CD14-positive monocyte (primary cell): ENCODE measurements at regions not wholly inside any gene's neighbourhood (a gene's known extent, or its start where the extent isn't known, plus 50 kb on each side); places are given as distances from the start of the nearest gene placed in this dataset.

Experiments used
- DNase-seq, 3 donors: peaks; one replicate each; pipeline ENCODE4 v3.0.0-alpha.2; 2011 to 2022
- H2AFZ ChIP-seq: 2 replicates; pipeline ENCODE4 v1.6.0; 2012; ENCODE audit warnings: mild to moderate bottlenecking, low read depth, low read length, inconsistent platforms; ENCODE audit not compliant: insufficient read depth, poor library complexity, severe bottlenecking
- H3K27ac ChIP-seq, 2 donors: 1 replicate in 1 of 2; 2 replicates in 1 of 2; pipeline ENCODE4 v1.5.1; 2012 to 2013; ENCODE audit warnings: low read length in 2 of 2, control low read depth in 1 of 2, inconsistent platforms in 1 of 2, low read depth in 1 of 2, mild to moderate bottlenecking in 1 of 2
- H3K27me3 ChIP-seq, 2 donors: one replicate each; pipeline versions ENCODE4 v1.6.0 to v1.6.1; 2011 to 2013; ENCODE audit warnings: low read length in 2 of 2; ENCODE audit not compliant: control insufficient read depth in 2 of 2, insufficient read depth in 2 of 2
- H3K36me3 ChIP-seq, 2 donors: replicated peaks in 1 of 2; 1 replicate in 1 of 2; 2 replicates in 1 of 2; pipeline versions ENCODE4 v1.5.1 to v1.6.1; 2012 to 2013; ENCODE audit warnings: low read length in 2 of 2, control low read depth in 1 of 2, inconsistent platforms in 1 of 2, mild to moderate bottlenecking in 1 of 2; ENCODE audit not compliant: insufficient read depth in 2 of 2, control insufficient read depth in 1 of 2
- H3K4me1 ChIP-seq, 2 donors: 1 replicate in 1 of 2; 2 replicates in 1 of 2; pipeline versions ENCODE4 v1.5.1 to v1.6.1; 2012 to 2013; ENCODE audit warnings: low read length in 2 of 2, control low read depth in 1 of 2, inconsistent platforms in 1 of 2, mild to moderate bottlenecking in 1 of 2, moderate library complexity in 1 of 2; ENCODE audit not compliant: insufficient read depth in 2 of 2, control insufficient read depth in 1 of 2
- H3K4me2 ChIP-seq: replicated peaks from 2 replicates; pipeline ENCODE3; 2012; ENCODE audit warnings: low read length, moderate library complexity, mild to moderate bottlenecking; ENCODE audit not compliant: poor library complexity, severe bottlenecking; ENCODE audit errors: extremely low read depth
- H3K4me3 ChIP-seq, 3 experiments: fragments of 200-600 bp in 1 of 3; sonication (generic) in 1 of 3; replicated peaks in 1 of 3; 1 replicate in 2 of 3; 2 replicates in 1 of 3; pipeline ENCODE4 v1.5.1; 2011 to 2013; ENCODE audit warnings: low read length in 3 of 3, mild to moderate bottlenecking in 3 of 3, control low read depth in 2 of 3, low read depth in 2 of 3, inconsistent platforms in 1 of 3, moderate library complexity in 1 of 3
- H3K79me2 ChIP-seq: 2 replicates; pipeline ENCODE4 v1.6.0; 2012; ENCODE audit warnings: mild to moderate bottlenecking, control low read depth, inconsistent platforms, low read length, moderate library complexity; ENCODE audit not compliant: insufficient read depth
- H3K9ac ChIP-seq: 2 replicates; pipeline ENCODE4 v1.6.0; 2017; ENCODE audit warnings: low read length, mild to moderate bottlenecking; ENCODE audit not compliant: insufficient read depth, poor library complexity, severe bottlenecking
- H3K9me3 ChIP-seq, 2 donors: replicated peaks in 1 of 2; 1 replicate in 1 of 2; 2 replicates in 1 of 2; pipeline versions ENCODE4 v1.5.1 to v1.6.1; 2012 to 2013; ENCODE audit warnings: low read length in 2 of 2, control low read depth in 1 of 2; ENCODE audit not compliant: control insufficient read depth in 1 of 2, insufficient read depth in 1 of 2
- H4K20me1 ChIP-seq: 2 replicates; pipeline ENCODE4 v1.6.0; 2012; ENCODE audit warnings: mild to moderate bottlenecking, low read length, control low read depth, moderate library complexity; ENCODE audit not compliant: insufficient read depth
- H3K27ac Mint-ChIP-seq, 7 donors: one replicate each; pipeline ENCODE4 v1.8.0; 2020; ENCODE audit warnings: mild to moderate bottlenecking in 7 of 7, mixed read lengths in 7 of 7, moderate library complexity in 6 of 7, inconsistent platforms in 2 of 7
- H3K27me3 Mint-ChIP-seq, 3 donors: one replicate each; pipeline ENCODE4 v1.8.0; 2021 to 2022; ENCODE audit warnings: low read depth in 3 of 3, mild to moderate bottlenecking in 3 of 3, mixed read lengths in 3 of 3, moderate library complexity in 3 of 3, inconsistent platforms in 1 of 3
- H3K36me3 Mint-ChIP-seq, 2 donors: one replicate each; pipeline ENCODE4 v1.8.0; 2020; ENCODE audit warnings: mixed read lengths in 2 of 2, inconsistent platforms in 1 of 2, mild to moderate bottlenecking in 1 of 2
- H3K4me1 Mint-ChIP-seq: one replicate; pipeline ENCODE4 v1.8.0; 2020; ENCODE audit warnings: mild to moderate bottlenecking, mixed read lengths
- H3K4me3 Mint-ChIP-seq, 2 donors: one replicate each; pipeline ENCODE4 v1.8.0; 2020; ENCODE audit warnings: mild to moderate bottlenecking in 2 of 2, mixed read lengths in 2 of 2, moderate library complexity in 1 of 2
- H3K9me3 Mint-ChIP-seq, 7 donors: one replicate each; pipeline ENCODE4 v1.8.0; 2020 to 2022; ENCODE audit warnings: mixed read lengths in 7 of 7, mild to moderate bottlenecking in 6 of 7, moderate library complexity in 6 of 7, inconsistent platforms in 2 of 7
- WGBS: methylation state at CpG from one replicate; pipeline ENCODE4 v1.1.5; 2013; ENCODE audit warnings: missing lambda C conversion rate; ENCODE audit not compliant: insufficient coverage; 5-methylcytosine and 5-hydroxymethylcytosine counted together
- intact Hi-C, 2 donors: fragments of 100-400 bp; cut with micrococcal nuclease; formaldehyde crosslinking; loops; one replicate each; pipeline versions ENCODE4 v1.15.0 to v1.15.1; 2023
- TF ChIP-seq, protein P1 (sequence below): fragments of 200-600 bp; IDR thresholded peaks from one replicate; pipeline ENCODE4 v1.8.0; 2022; ENCODE audit warnings: antibody characterized with exemption, mild to moderate bottlenecking

DNA sequence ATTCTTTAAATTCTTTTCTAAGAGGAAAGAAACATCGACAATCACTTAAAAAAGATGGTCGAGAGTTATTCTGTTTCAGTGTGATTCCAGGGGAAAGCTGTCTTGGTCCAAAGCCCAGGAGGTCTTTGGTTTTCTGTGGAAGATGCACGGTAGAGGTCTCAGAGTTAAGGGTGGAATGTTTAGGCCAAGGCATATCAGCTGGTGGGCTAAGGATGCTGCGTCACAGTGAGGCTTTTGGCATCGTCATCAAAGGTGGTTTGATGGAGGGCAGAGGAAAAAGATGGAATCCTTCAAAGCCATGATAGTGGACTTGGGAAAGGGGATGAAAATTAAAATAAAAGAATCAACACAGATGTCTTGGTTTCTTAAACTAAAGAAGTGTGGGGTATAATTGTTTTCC is 137.3 kb upstream of the ANKH start:
- H3K4me1 ChIP-seq, result no peaks in the 10 kb centered on the region
- intact Hi-C loops, result loop anchor here in 1 of 2 donors (10.0 kb wide), 1 partner anchor 134 kb away; the partner anchor contains the start of gene ANKH
- H4K20me1 ChIP-seq, result no peaks in the 10 kb centered on the region
- 98% methylated on average over 5 of the region's 5 CpGs for WGBS
- no peaks in the 10 kb centered on the region for H3K27me3 ChIP-seq
- no peak overlapping the region for H2AFZ ChIP-seq
- H3K4me3 Mint-ChIP-seq, result no peak overlapping the region
- no peaks in the 10 kb centered on the region for H3K79me2 ChIP-seq
- H3K9ac ChIP-seq, result no peak overlapping the region
- H3K27ac Mint-ChIP-seq, result no peak overlapping the region
- H3K9me3 Mint-ChIP-seq, result peaks cover 0 to 1% (median 0%) of the 10 kb centered on the region in 7 donors
- H3K27me3 Mint-ChIP-seq, result peaks cover 9 to 21% (median 11%) of the 10 kb centered on the region in 3 donors
- no peaks in the 10 kb centered on the region for H3K36me3 ChIP-seq
- H3K9me3 ChIP-seq, result no peaks in the 10 kb centered on the region
- H3K4me2 ChIP-seq, result no peak overlapping the region
- no peak overlapping the region for H3K27ac ChIP-seq
- H3K36me3 Mint-ChIP-seq, result no peaks in the 10 kb centered on the region
- no peak for DNase-seq
- no peak overlapping the region for H3K4me3 ChIP-seq
- TF ChIP-seq, protein P1, sequence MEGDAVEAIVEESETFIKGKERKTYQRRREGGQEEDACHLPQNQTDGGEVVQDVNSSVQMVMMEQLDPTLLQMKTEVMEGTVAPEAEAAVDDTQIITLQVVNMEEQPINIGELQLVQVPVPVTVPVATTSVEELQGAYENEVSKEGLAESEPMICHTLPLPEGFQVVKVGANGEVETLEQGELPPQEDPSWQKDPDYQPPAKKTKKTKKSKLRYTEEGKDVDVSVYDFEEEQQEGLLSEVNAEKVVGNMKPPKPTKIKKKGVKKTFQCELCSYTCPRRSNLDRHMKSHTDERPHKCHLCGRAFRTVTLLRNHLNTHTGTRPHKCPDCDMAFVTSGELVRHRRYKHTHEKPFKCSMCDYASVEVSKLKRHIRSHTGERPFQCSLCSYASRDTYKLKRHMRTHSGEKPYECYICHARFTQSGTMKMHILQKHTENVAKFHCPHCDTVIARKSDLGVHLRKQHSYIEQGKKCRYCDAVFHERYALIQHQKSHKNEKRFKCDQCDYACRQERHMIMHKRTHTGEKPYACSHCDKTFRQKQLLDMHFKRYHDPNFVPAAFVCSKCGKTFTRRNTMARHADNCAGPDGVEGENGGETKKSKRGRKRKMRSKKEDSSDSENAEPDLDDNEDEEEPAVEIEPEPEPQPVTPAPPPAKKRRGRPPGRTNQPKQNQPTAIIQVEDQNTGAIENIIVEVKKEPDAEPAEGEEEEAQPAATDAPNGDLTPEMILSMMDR, result no peak
- no peaks in the 10 kb centered on the region for H3K4me1 Mint-ChIP-seq

DNA sequence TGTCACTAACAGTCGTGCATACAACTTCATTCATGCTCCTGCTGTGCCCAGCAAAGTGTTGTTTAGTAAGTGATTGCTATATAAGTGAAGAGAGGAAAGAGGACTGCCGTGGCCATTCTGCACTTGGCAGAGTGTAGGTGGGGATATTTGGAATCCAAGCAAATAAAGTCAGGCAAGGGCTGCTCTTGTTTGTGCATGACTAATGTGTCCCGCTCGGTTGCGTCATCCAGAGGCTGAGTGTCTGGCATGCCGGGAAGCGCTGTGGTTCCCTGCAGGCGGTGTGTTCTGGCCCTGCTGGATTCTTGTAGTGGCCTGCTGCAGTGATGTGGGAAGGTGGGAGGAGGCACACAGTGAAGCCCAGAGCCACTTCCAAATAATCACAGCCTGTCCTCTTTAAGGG is 136.9 kb upstream of the ANKH start:
- intact Hi-C loops, result loop anchor here in 1 of 2 donors (10.0 kb wide), 1 partner anchor 134 kb away; the partner anchor contains the start of gene ANKH
- no peak overlapping the region for H3K4me3 ChIP-seq
- no peaks in the 10 kb centered on the region for H3K27me3 ChIP-seq
- peak in 1 of 3 donors; percentile 26 for DNase-seq
- no peaks in the 10 kb centered on the region for H4K20me1 ChIP-seq
- no peaks in the 10 kb centered on the region for H3K4me1 ChIP-seq
- no peaks in the 10 kb centered on the region for H3K9me3 ChIP-seq
- Mint-ChIP-seq H3K4me1 (no peaks in the 10 kb centered on the region), H3K27ac (no peak overlapping the region), H3K36me3 (no peaks in the 10 kb centered on the region), H3K4me3 (no peak overlapping the region), H3K9me3 (peaks cover 0 to 1% (median 0%) of the 10 kb centered on the region in 7 donors), H3K27me3 (peaks cover 9 to 23% (median 11%) of the 10 kb centered on the region in 3 donors)
- H3K36me3 ChIP-seq, result no peaks in the 10 kb centered on the region
- TF ChIP-seq, protein P1, result no peak
- no peak overlapping the region for H3K4me2 ChIP-seq
- no peaks in the 10 kb centered on the region for H3K79me2 ChIP-seq
- H3K9ac ChIP-seq, result no peak overlapping the region
- WGBS, result 59% methylated on average over 5 of the region's 8 CpGs
- no peak overlapping the region for H2AFZ ChIP-seq
- no peak overlapping the region for H3K27ac ChIP-seq
